PFSK-1 (cell line): ENCODE measurements at regions not wholly inside any gene's neighbourhood (a gene's known extent, or its start where the extent isn't known, plus 50 kb on each side); places are given as distances from the start of the nearest gene placed in this dataset.

Experiments used
- FOXP2 ChIP-seq: optimal IDR thresholded peaks from 2 replicates; pipeline ENCODE3; 2011; ENCODE audit warnings: borderline replicate concordance, control low read depth, inconsistent platforms; ENCODE audit not compliant: insufficient read depth; ENCODE audit errors: extremely low read length, extremely low read depth
- POLR2AphosphoS5 ChIP-seq: IDR thresholded peaks from 2 replicates; pipeline ENCODE4 v1.6.1; 2012; ENCODE audit warnings: low read depth, mild to moderate bottlenecking, control low read depth, low read length, moderate library complexity
- REST ChIP-seq, 2 experiments: IDR thresholded peaks; 2 replicates each; pipeline versions ENCODE4 v1.6.1 to v1.8.0; 2011 to 2012; ENCODE audit warnings: low read depth in 2 of 2, low read length in 2 of 2, control low read depth in 1 of 2, inconsistent platforms in 1 of 2, mild to moderate bottlenecking in 1 of 2, moderate library complexity in 1 of 2; ENCODE audit not compliant: insufficient read depth in 1 of 2
- SIN3A ChIP-seq: IDR thresholded peaks from 2 replicates; pipeline ENCODE4 v1.6.1; 2012; ENCODE audit warnings: mild to moderate bottlenecking, low read length, moderate library complexity, borderline replicate concordance; ENCODE audit not compliant: insufficient read depth
- TAF1 ChIP-seq: IDR thresholded peaks from 2 replicates; pipeline ENCODE4 v1.6.1; 2012; ENCODE audit warnings: low read length, control low read depth, borderline replicate concordance; ENCODE audit not compliant: insufficient read depth

GRCh38 chr3:144864646-144865045 is 893.0 kb downstream of the DIPK2A start:
- TF ChIP-seq TAF1 (no peak), POLR2AphosphoS5 (no peak), SIN3A (no peak), REST (IDR thresholded peaks at IDR 0.05; ENCODE audit: insufficient read depth in 1 of 2, low read depth in 2 of 2, low read length in 2 of 2) (no peak), FOXP2 (no peak)
